ENCODE measurements at regions not wholly inside any gene's neighbourhood (a gene's known extent, or its start where the extent isn't known, plus 50 kb on each side); places are given as distances from the start of the nearest gene placed in this dataset.

DNA sequence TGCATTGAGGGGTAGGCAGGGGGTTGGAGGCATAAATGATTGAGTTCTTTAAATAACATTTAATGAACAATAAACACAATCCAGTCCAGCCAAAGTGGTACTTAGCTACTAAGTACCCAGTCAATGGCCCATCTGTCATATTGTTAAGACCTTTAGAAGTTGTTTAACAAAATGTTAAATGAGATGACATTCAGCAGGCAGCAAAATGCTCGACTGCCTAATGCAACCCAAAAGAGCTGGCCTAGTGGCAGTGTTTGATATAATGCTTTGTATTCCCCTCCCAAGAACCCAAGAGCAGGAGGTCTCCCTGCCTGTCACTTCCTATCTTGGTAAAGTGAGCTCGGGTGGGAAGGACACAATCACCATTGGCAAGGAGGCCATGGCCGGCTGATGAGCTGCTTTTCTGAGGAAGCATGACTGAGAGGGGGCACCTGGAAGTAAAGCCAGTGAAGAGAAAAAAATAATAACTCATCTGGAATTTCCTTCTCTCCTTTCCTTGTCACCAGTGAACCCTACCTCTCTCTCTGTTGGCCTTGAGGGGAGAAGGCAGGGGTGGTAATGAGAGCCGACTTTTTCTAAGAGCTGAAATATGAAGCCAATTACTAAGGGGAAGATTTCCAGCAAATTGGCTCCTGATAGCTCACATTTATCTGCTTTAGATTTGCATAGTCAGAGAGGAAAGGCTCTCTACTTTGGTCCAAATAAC, 140.6 kb downstream of the C1D start:
- no peak for DNase-seq

DNA sequence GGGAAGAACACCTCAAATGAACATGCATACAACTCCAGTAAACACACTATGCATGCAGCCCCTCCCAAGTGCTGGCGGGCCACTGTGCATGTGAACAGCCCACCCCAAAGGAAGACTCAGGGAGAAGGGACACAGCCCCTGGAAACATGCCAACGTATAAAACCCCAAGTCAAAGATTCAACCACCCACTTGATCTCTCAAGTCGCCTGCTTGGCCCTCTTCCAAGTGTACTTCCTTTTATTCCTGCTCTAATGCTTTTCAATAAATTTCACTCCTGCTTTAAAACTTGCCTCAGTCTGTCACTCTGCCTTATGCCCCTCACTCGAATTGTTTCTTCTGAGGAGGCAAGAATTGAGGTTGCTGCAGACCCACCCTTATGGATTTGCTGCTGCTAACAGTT, 139.1 kb downstream of the C1D start:
- DNase-seq: no peak

DNA sequence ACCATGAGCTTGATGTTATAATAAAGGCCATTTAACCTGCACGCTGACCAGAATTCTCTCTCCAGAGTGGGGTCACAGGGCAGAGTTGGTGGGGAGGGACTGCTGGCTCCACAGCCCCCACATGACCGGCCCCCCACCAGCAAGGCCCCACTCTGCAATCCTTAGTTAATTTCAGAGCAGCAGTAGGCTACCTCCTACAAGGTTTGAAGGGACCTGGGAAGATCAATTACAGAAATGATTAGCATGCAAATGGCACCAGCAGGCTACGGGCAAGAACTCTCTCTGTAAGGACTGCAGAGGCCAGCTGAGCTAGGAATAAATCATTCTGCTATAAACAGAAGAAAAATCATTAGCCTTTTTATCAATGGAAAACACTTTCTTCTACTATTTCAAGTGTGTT, 135.3 kb downstream of the C1D start:
- DNase-seq: no peak

DNA sequence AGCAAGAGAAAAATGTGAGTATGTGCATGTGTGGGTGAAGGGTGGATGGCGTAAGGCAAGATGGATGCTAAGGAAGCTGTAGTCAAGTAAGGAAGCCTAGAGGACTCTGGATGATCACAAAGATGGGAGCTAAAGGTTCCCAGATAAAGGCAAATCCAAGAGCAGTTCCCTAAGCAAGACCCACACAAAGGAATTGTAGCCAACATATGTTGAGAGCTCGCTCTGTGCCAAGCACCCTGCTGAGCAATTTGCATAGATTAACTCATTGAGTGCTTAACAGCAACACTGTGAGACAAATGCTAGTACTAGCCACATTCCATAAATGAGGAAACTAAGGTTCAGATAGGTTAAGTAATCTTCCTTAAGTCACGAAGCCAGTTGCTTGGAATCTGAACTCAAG, 132.6 kb downstream of the C1D start:
- DNase-seq: no peak

DNA sequence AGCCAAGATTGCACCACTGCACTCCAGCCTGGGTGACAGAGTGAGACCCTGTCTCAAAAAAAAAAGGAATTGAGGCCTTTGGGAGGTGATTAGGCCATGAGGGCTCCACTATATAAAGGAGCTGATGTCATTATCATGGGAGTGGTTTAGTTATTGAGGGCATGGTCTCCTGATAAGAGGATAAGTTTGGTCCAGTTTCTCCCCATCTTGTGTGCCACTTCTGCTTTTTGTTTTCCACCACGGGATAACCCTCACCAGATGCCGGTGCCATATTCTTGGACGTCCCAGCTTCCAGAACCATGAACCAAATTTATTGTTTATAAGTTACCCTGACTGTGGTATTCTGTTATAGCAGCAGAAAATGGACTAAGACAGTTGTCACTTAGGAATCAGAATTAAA, 125.8 kb downstream of the C1D start:
- DNase-seq: no peak

DNA sequence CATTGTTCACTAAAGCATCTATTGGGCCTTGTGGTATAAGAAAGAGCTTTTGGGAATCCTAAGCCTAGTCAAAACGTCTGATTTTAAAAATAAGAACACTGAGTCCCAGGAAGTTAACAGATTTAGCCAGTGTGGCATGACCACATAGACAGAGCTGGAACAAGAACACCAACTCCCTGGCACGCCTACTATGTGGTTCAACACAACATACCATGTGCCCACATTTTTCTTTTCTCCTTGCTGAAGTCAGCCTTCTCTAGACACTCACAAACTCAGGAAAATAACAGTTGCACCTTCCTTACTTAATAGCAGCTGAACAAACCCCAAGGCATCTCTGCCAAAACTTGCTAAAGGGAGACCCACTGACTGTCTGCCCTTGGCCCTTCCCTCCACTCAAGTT, 124.8 kb downstream of the C1D start:
- DNase-seq: no peak

DNA sequence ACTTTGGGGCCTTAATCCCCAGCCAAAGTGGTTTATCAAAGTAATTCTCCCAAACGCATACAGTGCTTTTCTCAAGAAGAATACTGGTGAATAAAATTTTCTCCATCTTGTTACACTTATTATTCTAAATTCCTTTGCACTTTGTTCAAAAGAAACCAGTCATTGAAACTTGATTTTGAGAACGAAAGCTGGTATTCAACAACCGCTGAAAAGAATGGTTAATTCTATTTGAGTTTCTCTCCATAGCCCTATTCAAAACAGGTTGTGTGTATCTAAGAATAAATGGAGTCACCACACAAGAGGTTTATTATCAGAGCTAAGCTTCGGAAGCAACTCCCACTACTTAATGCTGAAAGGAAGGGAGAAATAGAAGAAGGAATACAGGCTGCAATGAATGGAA, 117.7 kb downstream of the C1D start:
- DNase-seq: no peak

DNA sequence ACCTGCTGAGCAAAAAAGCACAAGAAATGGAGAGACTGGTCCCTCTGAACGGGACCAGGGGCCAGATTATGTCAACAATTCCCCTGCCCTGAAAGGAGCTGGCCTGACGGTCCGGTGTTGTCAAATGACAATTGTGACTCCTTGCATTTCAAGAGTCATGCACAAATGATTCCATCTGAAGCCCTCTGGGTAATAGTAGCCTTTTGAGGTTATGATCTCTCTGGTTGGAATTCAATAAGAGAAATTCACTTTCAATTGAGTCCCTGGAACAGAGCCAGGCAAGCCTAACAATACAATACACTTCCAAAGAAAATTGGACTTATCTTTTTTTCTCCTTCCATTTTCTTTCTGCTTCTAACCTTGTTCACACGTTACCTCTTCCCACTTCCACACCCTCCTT, 116.9 kb downstream of the C1D start:
- no peak for DNase-seq

DNA sequence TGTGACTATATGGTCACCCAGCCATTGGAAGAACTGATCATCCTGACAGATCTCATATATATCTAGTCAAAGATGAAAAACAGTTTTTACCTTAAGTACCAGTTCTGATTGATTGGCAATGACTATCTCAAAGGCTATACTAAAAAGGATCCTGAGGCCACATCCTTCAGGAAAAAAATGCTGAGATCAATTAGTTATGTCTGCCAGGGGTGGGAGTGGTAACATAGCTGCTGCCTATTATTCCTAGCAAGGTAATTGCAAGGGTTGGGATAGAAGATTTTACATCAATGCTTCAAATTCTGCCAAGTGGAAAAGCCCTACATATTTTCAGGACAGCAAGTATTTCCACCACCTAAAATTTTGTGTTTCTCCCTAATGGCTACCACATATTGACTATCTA, 114.7 kb downstream of the C1D start:
- DNase-seq: no peak

DNA sequence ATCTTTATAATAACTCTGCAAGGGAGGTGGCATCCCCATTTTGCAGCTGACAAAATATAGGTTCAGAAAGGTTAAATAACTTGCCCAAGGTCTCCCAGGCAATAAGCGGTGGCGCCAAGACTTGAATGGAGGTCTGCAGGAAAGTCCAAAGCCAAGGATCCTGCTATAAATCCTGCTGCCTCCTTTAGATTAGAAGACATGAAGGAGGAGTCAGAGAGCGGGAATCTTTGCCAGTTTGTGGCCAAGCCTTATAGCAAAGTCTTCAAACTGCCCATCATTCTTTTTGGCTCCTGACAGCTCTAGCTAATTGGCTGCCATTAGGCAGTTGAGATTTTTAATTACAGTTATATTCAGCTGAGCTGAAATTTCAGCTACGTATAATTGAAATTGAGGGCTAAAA, 114.3 kb downstream of the C1D start:
- DNase-seq: no peak

DNA sequence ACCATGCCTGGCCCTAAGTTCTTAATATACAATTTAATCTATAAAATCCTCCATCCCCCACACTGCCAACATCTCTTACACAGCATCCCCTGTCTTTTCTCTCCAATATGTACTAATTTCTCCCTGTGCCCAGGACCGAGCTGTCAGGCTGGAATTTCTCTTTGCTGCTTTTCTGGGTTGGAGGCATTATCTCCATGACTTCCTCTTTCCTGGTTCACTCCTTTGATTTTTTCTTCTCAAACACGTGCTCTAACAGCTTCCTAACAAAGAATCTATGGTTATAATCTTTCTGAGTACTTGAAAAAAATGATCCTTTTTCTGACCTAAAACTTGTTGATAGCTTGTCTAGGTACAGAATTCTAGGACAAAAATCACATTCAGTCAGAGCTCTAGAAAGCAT, 112.8 kb downstream of the C1D start:
- no peak for DNase-seq

DNA sequence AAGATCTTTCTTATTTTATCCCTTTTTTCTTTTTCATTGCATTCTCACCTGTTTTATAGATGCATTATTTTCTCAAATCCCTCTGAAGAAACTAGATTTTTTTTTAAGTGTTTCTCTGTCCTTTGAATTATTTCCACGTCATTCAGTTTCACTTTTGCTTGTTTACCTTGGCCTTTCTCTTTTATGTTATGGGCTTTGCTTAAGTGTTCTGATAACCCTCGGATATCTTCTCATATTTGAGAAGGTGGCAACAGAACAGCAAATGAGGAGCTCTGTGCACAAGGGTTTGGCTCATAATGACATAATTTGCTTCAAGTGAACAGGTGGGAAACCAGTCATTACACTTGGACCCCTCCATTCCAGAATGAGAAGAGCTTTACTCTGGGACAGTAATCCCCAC, 111.9 kb downstream of the C1D start:
- DNase-seq: no peak

DNA sequence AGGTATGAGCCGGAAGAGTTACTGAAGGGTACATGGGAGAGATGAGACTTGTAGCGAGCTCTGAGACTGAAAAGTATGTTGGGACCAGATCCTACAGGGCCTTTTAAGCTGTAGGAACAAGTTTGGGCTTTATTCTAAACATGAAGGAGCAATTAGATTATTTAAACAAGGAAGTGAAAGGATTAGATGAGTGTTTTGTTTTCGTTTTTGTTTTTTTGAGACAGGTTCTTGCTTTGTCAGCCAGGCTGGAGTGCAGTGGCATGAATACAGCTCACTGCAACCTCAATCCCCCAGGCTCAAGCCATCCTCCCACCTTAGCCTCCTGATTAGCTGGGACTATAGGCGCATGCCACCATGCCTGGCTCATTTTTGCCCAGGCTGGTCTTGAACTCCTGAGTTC, 110.7 kb downstream of the C1D start:
- no peak for DNase-seq

DNA sequence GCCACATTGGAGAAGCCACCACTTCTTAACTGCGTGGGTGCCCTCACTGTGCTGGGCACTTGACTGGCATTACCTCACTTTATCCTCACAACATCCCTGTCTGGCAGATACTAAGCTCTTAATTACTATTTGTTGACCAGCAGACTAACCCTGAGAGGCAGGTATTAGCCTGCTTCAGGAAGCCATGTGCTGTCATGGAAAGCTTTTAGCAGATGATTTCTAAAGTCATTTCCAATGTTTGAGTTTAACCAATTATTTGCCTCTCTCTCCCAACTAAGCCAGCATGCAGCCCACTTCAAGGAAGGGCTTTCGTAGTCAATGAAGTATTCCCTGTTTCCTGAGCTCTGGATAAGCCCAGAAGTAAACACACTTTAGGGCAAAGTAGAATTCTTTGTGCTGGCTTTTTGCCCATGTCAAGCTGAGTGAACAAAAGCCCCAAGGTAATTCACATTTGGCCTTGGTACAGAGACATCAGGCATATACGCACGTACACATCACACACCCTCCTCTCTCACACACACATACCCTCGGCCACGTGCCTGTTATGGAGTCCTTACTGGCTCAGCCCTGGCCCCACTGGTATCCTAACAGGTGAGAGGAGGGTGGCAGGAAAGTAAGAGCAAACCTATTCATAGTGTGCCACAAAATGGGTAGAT, 108.6 kb downstream of the C1D start:
- no peak for DNase-seq

DNA sequence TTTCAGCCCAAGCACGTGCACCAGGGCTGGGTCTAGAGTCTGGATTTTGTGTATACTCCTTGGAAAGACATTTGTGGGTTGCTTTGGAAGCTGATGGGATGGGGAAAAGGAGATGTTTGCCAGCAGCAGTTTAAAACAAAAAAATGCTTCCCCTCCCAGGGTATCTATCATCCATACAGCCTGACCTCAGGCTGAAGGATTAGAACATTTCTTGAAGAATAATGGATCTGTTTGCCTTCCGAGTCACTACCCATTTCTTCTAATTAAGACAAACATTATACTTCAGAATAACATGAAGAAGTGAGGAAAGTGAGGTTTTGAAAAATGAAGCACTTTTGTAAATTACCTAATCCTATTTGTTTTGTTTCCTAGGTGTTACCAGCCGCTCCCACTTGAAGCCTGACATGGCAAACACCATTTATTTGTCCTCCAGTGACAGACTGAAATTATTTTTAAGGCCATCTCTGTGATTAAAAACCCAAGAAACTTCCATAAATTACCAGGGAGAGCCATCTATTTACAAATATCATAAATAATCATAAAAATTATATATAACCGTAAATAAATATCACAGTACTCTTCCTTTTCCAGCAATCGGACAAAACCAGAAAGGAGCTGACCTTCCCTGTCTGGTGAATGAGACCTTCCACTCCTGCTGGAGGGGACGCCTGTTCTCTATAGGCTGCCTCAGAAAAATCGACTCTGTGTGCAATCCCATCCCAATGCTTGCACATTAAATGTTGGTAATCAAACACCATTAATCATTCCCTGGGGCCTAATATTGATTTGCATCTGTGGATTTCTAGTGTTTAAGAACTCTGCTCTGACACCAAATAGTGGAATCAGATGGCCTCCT, 106.8 kb downstream of the C1D start:
- no peak for DNase-seq

DNA sequence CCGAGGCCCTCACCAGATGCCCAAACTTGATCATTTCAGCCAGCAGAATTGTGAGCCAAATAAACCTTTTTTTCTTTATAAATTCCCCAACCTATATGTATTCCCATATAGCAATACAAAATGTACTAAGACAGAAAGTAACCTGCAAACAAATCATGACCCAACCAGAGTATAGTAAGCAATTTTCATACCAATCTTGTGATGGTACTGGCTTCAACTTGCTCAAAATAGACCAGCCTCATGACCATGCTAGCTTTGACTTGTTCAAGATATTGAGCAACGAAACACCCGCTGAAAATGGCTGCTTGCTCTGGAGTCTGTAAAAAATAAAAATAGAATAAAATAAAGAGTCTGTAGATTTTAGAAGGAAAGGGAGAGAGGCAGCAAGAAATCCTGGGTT, 97.6 kb downstream of the C1D start:
- DNase-seq: no peak

DNA sequence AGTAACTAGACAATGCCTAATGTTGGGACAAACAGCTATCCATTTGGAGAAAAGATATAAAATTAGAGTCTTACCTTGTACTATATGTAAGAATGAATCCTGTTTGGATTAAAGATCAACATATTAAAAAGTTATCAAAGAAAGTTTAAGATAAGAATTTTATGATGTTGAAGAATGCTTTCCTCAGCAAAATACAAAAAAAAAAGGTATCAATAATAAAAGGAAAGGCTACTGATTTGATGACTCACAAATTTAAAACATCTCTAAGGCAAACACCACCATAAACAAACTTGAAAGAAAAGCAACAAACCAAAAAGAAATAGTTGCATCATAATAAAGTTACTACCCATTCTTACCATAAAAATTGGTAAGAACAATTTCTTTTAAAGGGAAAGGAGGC, 92.7 kb downstream of the C1D start:
- no peak for DNase-seq

DNA sequence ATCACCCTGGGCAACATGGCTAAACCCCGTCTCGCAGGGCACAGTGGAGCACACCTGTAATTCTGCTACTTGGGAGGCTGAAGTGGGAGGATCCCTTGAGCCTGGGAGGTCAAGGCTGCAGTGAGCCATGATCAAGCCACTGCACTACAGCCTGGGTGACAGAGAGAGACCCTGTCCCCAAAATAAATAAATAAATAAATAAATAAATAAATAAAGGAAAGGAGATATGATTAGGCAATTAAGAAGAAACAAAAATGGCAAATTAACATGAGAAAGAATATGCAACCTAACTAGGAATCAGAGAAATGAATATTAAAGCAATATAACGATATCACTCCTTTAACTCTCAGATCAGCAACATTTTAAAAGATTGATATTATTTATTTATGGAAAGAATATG, 92.3 kb downstream of the C1D start:
- DNase-seq: no peak

DNA sequence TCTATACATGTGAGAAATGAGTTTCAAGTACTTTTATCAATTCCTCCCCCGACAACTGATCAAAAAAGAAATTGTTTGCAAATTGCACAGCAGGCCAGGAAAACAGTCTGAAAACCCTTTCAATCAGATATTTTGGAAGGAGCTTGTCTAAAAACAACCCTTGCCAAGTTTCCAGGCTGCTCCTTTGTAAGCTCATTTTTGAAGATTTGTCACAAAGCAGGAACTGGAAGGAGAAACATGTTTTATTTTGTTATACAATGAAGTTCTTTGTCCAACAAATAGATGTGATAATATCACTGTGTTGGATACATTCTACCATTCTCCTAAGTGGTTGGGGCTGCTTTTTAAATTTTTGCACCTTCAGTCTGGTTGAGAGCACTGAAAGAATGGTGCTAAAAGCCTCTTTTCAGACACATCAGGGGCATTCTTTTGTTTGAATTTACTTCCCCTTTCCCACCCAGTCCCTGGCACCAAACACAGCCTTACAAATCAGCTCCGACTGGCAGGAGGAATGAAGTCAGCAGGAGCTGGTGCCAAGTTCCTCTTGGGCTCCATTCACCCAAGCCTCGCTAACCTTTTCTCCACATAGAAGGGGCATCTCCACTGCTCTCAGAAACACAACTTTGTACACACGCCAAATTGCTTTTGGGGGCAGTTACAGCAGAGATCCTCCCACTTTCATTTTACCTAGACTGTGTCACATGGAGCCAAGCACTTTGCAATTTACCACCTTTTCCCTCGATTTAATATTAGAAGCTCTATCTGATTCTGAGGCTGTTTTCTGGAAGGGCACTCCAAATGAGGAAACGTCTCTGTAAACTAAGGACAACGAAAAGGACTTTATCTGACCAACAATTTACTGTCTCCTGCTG, 88.0 kb downstream of the C1D start:
- DNase-seq: no peak

DNA sequence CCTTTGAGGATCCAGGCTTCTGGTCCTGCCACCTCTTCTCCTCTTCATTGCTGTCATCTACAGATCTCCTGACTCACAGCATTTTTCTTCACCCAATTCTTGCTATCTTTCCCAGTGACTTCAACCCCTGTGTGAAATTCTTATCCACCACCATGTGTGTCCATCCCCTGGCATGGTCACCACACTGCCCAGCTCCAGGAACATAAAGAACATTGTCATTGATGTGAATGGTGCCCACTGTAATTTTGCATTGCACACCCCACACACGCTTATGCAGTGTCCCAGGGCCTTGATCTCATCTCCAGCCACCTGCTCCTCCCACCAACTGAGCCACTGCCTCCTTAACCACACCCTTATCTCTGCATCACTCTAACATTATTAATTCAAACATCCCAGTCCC, 85.3 kb downstream of the C1D start:
- DNase-seq: no peak

DNA sequence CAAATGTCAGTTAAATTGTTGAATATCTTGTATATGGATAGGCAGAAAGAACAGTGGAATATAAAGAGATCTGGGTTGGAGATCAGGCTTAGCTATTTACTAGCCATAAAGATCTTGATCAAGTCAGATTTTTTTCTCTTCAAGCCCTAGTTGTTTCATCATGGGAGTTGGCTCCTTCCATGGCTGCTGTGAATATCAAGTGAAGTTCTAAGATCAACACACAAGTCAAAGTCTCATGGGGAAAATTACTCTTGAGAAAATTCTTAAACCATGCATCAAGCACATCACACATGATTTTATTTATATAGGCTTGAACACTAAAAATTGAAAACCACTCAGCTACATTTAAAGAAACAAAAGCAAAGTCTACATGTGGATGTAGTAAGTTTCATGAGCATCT, 79.8 kb downstream of the C1D start:
- DNase-seq: no peak

DNA sequence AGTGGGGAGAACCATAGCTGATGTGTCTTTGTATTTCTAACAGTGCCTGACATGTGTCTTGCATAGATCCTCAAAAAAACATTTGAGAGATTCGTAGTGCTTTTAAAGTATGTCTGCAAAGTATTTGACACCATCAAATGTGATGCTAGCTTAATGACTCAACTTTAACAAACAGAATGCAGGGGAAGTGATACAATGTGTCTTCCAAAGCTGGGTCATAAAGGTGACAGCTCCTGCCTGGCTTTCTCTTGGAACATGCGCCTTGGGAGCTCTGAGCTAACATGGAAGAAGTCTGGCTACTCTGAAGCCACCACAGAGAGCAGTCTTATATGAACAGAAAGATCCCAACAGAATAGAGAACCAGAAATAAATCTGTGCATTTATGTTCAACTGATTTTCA, 78.2 kb downstream of the C1D start:
- no peak for DNase-seq

DNA sequence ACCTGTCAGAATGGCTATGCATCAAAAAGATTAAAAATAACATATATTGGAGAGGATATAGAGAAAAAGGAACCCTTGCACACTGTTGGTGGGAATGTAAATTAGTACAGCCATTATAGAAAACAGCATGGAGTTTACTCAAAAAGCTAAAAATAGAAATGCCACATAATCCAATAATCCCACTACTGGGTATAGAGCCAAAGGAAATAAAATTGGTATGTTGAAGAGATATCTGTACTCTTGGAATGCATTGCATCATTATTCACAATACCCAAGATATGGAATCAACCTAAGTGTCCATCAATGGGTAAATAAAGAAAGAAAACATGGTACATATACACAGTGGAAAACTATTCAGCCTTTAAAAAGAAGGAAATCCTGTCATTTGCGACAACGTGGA, 77.2 kb downstream of the C1D start:
- no peak for DNase-seq

Measured in cerebellar nuclear complex (tissue), 1 donor.